Motor neuron (in vitro differentiated cells): ENCODE measurements at regions not wholly inside any gene's neighbourhood (a gene's known extent, or its start where the extent isn't known, plus 50 kb on each side); places are given as distances from the start of the nearest gene placed in this dataset.

Experiments
- ATAC-seq, 8 experiments: fragments of 200-7000 bp; cut with Tn5 transposase; replicated peaks in 6 of 8; 2 replicates each; pipeline ENCODE4 v1.8.0; 2021; ENCODE audit warnings: mild to moderate bottlenecking in 8 of 8, moderate library complexity in 8 of 8
- H3K27ac ChIP-seq, 2 donors: fragments of 250-450 bp; sonication (Bioruptor Pico); 2 replicates each; pipeline ENCODE4 v1.9.0; 2021; ENCODE audit warnings: antibody characterized with exemption in 2 of 2, mild to moderate bottlenecking in 2 of 2, moderate library complexity in 1 of 2
- H3K4me1 ChIP-seq, 2 donors: fragments of 250-450 bp; sonication (Bioruptor Pico); replicated peaks in 1 of 2; 2 replicates each; pipeline ENCODE4 v1.6.1; 2021; ENCODE audit warnings: antibody characterized with exemption in 2 of 2, mild to moderate bottlenecking in 2 of 2, moderate library complexity in 1 of 2
- H3K4me3 ChIP-seq, 5 donors: fragments of 250-450 bp; sonication (Bioruptor Pico); 2 replicates each; pipeline ENCODE4 v1.9.0; 2021; ENCODE audit warnings: antibody characterized with exemption in 5 of 5, mild to moderate bottlenecking in 5 of 5, moderate library complexity in 4 of 5
- WGBS, 10 experiments: fragments of 450-650 bp; shearing (Covaris generic); methylation state at CpG; one replicate each; pipeline ENCODE4 v1.0.0; 2022; 5-methylcytosine and 5-hydroxymethylcytosine counted together
- in situ Hi-C, 9 experiments: fragments of 400-800 bp; cut with MboI; loops; one replicate each; pipeline ENCODE4 v1.15.0; 2021; ENCODE audit warnings: low sequenced_read_pairs in 9 of 9, low pct_unique_long_range_greater_than_20kb in 2 of 9; ENCODE audit not compliant: unreplicated experiment in 9 of 9

GRCh38 chr2:236768393-236769140 lies 198.9 kb downstream of the ACKR3 start:
- ATAC-seq = no peak
- in situ Hi-C loops = no loop called here
- H3K4me3 ChIP-seq = no peak overlapping the region
- H3K27ac ChIP-seq = no peak overlapping the region
- 67 to 100% (median 94%) methylated on average over 1 to 3 of the region's 4 CpGs; no CpG with 5 or more reads in 5 of the 10 experiments for WGBS, 10 experiments
- H3K4me1 ChIP-seq = peaks cover 7 to 27% of the 10 kb centered on the region in 2 donors

DNA sequence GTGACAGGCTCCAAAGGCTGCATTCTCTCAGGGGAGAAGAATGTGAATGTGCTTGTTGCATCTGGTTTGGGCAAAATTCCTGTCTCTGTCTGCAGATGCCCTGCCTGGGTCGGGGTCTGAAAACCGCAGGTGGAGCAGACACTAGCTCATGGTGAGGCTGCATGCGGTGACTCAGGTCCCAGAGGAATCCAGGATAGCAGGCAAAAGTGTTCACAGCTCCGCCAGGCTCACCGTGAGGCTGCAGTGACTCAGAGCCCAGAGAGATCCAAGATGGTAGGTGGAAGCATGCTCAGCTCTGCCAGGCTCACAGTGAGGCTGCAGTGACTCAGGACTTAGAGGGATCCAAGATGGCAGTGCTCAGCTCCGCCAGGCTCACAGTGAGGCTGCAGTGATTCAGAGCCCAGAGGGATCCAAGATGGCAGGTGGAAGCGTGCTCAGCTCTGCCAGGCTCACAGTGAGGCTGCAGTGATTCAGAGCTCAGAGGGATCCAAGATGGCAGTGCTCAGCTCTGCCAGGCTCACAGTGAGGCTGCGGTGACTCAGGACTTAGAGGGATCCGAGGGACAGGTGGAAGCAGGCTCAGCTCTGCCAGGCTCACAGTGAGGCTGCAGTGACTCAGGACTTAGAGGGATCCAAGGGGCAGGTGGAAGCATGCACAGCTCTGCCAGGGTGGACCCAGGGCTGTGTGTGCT lies 200.5 kb downstream of the ACKR3 start:
- peak overlapping the region in 1 of 2 donors; percentile 9 for H3K27ac ChIP-seq
- whole genome bisulfite sequencing, 10 experiments = 27 to 100% (median 73%) methylated on average over 1 to 5 of the region's 9 CpGs; no CpG with 5 or more reads in 3 of the 10 experiments
- no peak overlapping the region for H3K4me3 ChIP-seq
- H3K4me1 ChIP-seq = peaks cover 3 to 12% of the 10 kb centered on the region in 2 donors
- in situ Hi-C loops = no loop called here
- ATAC-seq = peak in 7 of 8 experiments; percentile 95 to 98 (median 98)

DNA sequence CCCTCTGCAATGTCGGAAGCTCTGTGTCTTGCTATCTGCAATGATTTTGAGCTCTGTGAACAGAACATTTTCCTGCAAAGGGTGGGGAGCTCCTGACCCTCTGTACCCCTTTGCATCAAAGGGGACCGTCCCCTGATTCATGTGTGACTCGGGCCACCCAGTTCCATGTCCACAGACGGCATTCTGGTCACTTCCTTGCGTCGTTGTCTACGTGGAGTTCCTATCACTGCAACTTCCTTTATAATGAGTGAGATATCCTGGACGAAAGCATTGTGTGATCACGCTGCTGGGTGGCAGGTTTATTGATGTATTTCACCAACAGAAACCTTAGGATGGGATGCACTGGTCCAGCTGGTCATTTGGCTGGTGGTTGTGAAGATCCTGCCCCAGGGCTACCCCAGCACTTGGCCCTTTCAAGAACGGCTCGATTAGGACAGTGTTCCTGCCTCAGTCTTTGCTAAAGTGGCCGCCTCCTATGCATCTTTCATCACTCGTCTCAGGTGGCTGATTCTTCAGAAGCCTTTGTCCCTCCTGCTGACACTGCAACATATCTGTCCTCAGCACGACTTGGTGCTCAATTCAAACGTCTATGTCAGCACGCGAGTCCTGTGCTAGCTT lies 202.7 kb downstream of the ACKR3 start:
- in situ Hi-C loops = no loop called here
- 60 to 100% (median 86%) methylated on average over 1 to 9 of the region's 17 CpGs; no CpG with 5 or more reads in 2 of the 10 experiments for WGBS, 10 experiments

DNA sequence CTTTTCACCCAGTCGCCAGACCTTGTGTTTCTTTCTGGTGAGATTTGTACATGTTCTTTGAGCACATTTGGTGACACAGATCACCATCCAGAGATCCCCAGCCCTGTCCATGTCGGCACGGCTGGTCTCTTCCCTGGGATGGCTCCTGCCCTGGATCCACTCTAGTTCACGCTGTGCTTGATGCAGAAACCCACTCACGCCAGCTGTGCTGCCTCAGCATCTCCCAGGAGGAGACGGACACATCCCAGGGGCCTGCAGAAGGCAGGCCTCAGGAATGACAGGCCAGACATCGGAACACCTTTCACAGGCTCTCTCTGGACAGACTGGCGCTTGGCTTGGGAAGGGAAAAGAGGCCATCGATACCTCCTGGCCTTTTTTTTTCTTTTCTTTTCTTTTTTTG lies 203.6 kb downstream of the ACKR3 start:
- 90 to 100% (median 100%) methylated on average over 1 to 5 of the region's 9 CpGs; no CpG with 5 or more reads in 5 of the 10 experiments for WGBS, 10 experiments

More for the DNA sequence above, 202.7 kb downstream of the ACKR3 start:
- no peak overlapping the region for H3K4me3 ChIP-seq
- peaks cover 3 to 6% of the 10 kb centered on the region in 2 donors for H3K4me1 ChIP-seq
- H3K27ac ChIP-seq = no peak overlapping the region
- ATAC-seq = no peak

GRCh38 chr2:236774171-236774570 lies 204.5 kb downstream of the ACKR3 start:
- Histone ChIP-seq H3K27ac (no peak overlapping the region), H3K4me3 (no peak overlapping the region), H3K4me1 (peaks cover 3 to 6% of the 10 kb centered on the region in 2 donors)
- WGBS, 10 experiments = 80 to 100% (median 91%) methylated on average over 1 to 7 of the region's 9 CpGs; no CpG with 5 or more reads in 5 of the 10 experiments
- in situ Hi-C loops = no loop called here
- ATAC-seq = no peak

More for the DNA sequence above, 203.6 kb downstream of the ACKR3 start:
- no peak for ATAC-seq
- peaks cover 3 to 6% of the 10 kb centered on the region in 2 donors for H3K4me1 ChIP-seq
- in situ Hi-C loops = no loop called here
- no peak overlapping the region for H3K27ac ChIP-seq
- H3K4me3 ChIP-seq = no peak overlapping the region

DNA sequence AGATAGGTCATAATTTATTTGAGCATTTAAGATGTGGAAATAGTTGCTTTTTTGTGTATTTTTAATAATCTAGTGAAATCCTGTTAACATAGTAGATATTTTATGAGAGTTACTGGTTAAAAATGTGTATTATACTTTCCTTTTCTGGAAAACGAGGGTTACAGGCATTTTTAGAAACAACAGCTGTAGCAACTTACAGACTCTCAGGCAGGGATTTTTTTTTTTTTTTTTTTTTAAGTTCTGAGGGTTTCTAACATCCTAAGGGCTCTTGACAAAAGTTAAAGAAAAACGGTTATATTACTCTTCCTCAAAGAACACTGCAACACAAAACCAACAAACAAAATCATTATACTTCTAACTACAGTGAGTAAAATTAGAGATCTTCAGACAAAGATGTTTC lies 205.9 kb downstream of the ACKR3 start:
- 18 to 86% (median 64%) methylated on average over 1 to 2 of the region's 2 CpGs for WGBS, 10 experiments
- in situ Hi-C loops = no loop called here
- no peak for ATAC-seq
- Histone ChIP-seq H3K4me3 (no peak overlapping the region), H3K4me1 (no peaks in the 10 kb centered on the region), H3K27ac (no peak overlapping the region)

- 80 to 100% (median 89%) methylated on average over 1 to 9 of the region's 10 CpGs; no CpG with 5 or more reads in 4 of the 10 experiments for WGBS, 10 experiments
- Histone ChIP-seq H3K4me3 (no peak overlapping the region), H3K4me1 (no peaks in the 10 kb centered on the region), H3K27ac (no peak overlapping the region)
- no peak for ATAC-seq
- in situ Hi-C loops = no loop called here
Measured at GRCh38 chr2:236776206-236776605, 206.6 kb downstream of the ACKR3 start.

- Histone ChIP-seq H3K4me3 (no peak overlapping the region), H3K27ac (no peak overlapping the region), H3K4me1 (no peaks in the 10 kb centered on the region)
- peak in 3 of 8 experiments; percentile 76 to 90 (median 80) for ATAC-seq
- in situ Hi-C loops = no loop called here
- 10 to 94% (median 74%) methylated on average over 4 to 8 of the region's 8 CpGs for WGBS, 10 experiments
Measured at GRCh38 chr2:236776695-236777251, 207.1 kb downstream of the ACKR3 start.

DNA sequence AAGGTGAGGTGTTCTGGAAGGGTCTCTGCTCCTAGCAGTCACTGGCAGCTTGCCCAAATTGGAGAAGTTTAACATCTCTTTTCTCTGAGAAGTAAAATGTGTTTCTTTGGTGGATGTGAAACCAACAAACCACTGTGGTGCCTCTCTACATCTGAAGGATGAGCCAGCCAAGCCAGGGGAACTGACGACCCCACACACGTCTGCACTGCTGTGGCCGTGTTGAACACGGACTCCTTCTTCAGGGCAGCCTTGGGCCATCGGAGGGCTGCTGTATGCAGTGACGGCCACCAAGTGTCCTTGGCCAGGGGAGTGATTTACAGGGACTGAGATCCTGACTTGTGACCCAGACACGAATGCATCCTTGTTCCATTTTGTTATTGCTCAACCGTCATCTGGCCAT lies 207.8 kb downstream of the ACKR3 start:
- H3K27ac ChIP-seq = no peak overlapping the region
- peaks cover 0 to under 1% of the 10 kb centered on the region in 2 donors for H3K4me1 ChIP-seq
- in situ Hi-C loops = no loop called here
- ATAC-seq = no peak
- 80 to 100% (median 89%) methylated on average over 1 to 4 of the region's 8 CpGs; no CpG with 5 or more reads in 7 of the 10 experiments for WGBS, 10 experiments
- H3K4me3 ChIP-seq = no peak overlapping the region

DNA sequence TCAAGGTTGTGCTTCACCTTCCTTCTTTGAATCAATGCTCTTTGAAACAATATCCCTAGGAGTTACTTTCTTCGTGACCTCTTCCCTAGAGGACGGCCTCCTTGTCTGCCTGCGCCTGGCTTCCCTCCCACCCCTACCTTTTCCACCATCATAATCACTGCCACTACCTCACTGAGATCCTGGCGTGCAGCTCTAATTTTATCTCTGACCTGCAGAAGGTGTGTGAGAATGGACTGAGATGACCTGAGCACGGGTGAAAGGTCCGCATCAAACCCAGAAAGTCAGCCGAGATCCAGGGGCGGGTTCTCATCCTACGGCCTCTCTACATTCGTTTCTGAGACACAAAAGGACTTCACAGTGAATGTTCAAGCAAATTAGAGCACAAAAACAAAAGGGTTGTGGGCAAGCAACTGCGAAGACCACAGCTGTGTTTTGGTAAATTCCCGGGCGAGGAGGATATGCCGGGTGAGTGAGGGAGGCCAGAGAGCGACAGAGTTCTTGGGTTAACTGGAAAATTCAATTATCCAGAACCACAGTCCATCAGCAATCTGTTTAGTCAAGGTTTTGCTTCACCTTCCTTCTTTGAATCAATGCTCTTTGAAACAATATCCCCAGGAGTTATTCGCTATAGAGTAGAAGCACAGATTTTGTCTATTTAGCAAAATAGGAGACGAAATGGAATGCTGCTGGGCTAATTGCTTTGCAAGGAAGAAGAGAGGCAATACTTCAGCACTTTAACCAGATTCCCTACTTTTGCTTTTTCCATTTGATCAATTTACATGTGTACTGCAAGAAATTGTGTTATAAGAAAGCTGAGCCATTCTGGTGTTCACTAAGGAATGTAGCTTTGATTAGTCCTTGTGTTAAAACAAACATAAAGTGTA lies 212.6 kb downstream of the ACKR3 start:
- 65 to 98% (median 84%) methylated on average over 2 to 13 of the region's 17 CpGs; no CpG with 5 or more reads in 1 of the 10 experiments for WGBS, 10 experiments
- Histone ChIP-seq H3K4me3 (no peak overlapping the region), H3K4me1 (peaks cover 0 to 5% of the 10 kb centered on the region in 2 donors), H3K27ac (no peak overlapping the region)
- no peak for ATAC-seq
- in situ Hi-C loops = no loop called here

DNA sequence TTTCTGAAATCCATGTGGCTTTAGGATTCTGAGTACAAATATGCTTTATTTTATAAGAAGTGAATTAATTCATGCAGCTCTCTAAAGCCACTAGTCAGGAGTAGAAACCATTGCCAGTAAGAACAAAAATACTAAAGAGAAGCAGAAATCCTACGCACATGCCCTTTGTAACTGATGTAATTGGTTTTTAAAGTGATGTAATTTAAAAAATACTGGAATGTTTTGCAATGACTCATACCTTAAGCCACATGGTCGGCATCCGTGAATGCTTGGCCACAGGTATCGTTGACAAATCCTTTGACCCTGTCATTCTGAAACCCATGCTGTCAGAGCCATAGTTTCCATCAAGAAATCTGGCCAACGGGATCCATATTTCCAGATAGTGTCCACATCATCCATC lies 213.3 kb downstream of the ACKR3 start:
- Histone ChIP-seq H3K4me3 (no peak overlapping the region), H3K27ac (no peak overlapping the region), H3K4me1 (peaks cover 0 to 5% of the 10 kb centered on the region in 2 donors)
- 38 to 95% (median 80%) methylated on average over 2 to 5 of the region's 5 CpGs; no CpG with 5 or more reads in 1 of the 10 experiments for WGBS, 10 experiments
- no peak for ATAC-seq
- in situ Hi-C loops = no loop called here

DNA sequence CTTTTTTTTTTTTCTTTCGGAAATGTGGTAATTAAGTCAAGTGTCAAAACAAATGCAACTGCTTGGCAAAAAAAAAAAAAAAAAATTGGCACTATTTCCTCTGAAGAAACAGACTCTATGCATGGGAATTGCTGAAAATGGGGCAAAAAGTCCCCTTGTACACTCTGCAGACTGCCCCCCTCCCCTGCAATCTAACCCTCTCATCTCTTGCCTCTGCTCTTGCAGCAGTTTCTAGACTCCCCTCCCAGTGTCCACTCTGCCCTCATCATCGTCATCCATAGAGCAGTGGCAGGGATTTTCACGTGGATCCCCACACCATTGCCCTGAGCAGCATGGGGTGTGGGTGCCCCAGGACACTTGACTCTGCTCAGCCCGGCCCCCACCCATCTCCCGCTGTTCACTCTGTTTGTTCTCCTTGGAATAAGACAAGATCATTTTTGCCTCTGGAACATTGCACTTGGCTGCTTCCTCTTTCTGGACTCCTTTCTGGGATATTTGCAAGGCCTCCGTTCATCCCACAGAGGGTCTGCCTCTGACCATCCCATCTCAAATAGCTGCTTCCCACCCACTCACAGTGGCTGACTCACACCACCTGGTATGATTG lies 213.9 kb downstream of the ACKR3 start:
- H3K27ac ChIP-seq = no peak overlapping the region
- no peak for ATAC-seq
- peaks cover 0 to 5% of the 10 kb centered on the region in 2 donors for H3K4me1 ChIP-seq
- in situ Hi-C loops = no loop called here
- no peak overlapping the region for H3K4me3 ChIP-seq
- 9 to 89% (median 60%) methylated on average over 1 to 4 of the region's 6 CpGs; no CpG with 5 or more reads in 1 of the 10 experiments for WGBS, 10 experiments
